ENCODE measurements at regions not wholly inside any gene's neighbourhood (a gene's known extent, or its start where the extent isn't known, plus 50 kb on each side); places are given as distances from the start of the nearest gene placed in this dataset.

DNA sequence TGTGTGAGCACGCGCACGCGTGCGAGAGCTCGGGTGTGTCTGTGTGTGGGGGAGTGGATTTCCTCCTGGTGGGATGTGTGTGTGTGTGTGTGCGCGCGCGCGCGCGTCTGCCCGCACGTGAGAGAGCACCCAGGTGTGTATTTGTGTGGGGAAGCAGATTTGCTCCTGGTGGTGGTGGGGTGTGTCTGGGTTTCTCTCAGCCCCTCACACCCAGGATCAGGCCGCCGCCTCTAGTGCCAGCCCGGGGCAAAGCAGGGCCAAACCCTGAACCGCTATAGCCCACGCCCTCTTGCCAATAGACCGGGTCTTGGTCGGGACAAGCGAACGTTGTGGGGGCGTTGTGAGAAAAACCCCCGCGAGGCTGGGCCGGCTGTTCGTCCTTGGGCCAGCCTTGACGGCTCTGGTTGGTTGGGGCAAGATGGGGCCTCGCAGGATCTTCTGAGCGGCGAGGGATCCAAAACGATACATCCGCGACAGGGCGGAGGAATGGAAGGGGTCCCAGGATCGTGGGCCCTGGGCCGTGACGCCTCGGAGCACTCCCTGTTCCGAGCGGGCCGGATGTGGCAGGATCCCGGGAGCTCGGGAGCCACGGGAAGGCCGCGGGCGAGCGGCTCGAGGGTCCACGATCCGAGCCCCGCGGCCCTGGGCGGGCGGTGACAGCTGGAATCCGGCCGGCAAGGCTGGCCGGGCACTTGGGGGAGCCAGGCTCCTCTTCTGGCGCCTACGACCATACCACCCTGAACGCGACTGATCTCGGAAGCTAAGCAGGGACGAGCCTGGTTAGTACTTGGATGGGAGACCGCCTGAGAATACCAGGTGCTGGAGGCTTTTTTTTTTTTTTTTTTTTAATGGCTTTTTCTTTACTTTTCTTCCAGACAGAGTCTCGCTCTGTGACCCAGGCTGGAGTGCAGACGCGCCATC, 68.2 kb downstream of the RNF187 start (continued):
- TF ChIP-seq MAFK (conservative IDR thresholded peaks at IDR 0.05 in 1 of 2, IDR thresholded peaks at IDR 0.05 in 1 of 2; ENCODE audit: low read length in 2 of 2) (no peak), ZNF7 (CRISPR knock-in tag; IDR thresholded peaks at IDR 0.05) (no peak), ZNF629 (CRISPR knock-in tag; conservative IDR thresholded peaks at IDR 0.05) (peak; percentile 83), MIXL1 (CRISPR knock-in tag; IDR thresholded peaks at IDR 0.05) (0 out of 2 replicates have a peak, but pooled peaks have one; percentile 18), GPN1 (CRISPR knock-in tag; IDR thresholded peaks at IDR 0.05; ENCODE audit: borderline replicate concordance) (no peak), UBTF (CRISPR knock-in tag; IDR thresholded peaks at IDR 0.05) (peak; percentile 34; the same call in 1 of the 2 replicates), GZF1 (CRISPR knock-in tag; IDR thresholded peaks at IDR 0.05) (no peak), REXO4 (CRISPR knock-in tag; IDR thresholded peaks at IDR 0.05; ENCODE audit: borderline replicate concordance) (no peak), SATB2 (CRISPR knock-in tag; IDR thresholded peaks at IDR 0.05) (no peak), ZNF251 (CRISPR knock-in tag; IDR thresholded peaks at IDR 0.05) (no peak), BRF2 (CRISPR knock-in tag; IDR thresholded peaks at IDR 0.05) (no peak), RAD21 (CRISPR knock-in tag; IDR thresholded peaks at IDR 0.05) (no peak), TBL1XR1 (IDR thresholded peaks at IDR 0.05; ENCODE audit: borderline replicate concordance, low read length, partially characterized antibody) (no peak), ZNF567 (CRISPR knock-in tag; IDR thresholded peaks at IDR 0.05; ENCODE audit: borderline replicate concordance) (no peak), ZNF883 (CRISPR knock-in tag; IDR thresholded peaks at IDR 0.05; ENCODE audit: not compliant biosample characterization) (no peak), ZBTB33 (CRISPR knock-in tag; IDR thresholded peaks at IDR 0.05) (0 out of 2 replicates have a peak, but pooled peaks have one; percentile 14), FOXA3 (CRISPR knock-in tag; IDR thresholded peaks at IDR 0.05) (no peak), HMGXB4 (CRISPR knock-in tag; IDR thresholded peaks at IDR 0.05; ENCODE audit: borderline replicate concordance in 1 of 2, low read depth in 1 of 2) (peak; percentile 89 to 94), ZNF709 (CRISPR knock-in tag; IDR thresholded peaks at IDR 0.05) (no peak), ZNF674 (CRISPR knock-in tag; IDR thresholded peaks at IDR 0.05; ENCODE audit: low read depth) (no peak)
